HuH-7 (cell line): ENCODE measurements at regions not wholly inside any gene's neighbourhood (a gene's known extent, or its start where the extent isn't known, plus 50 kb on each side); places are given as distances from the start of the nearest gene placed in this dataset.
"Not testable (repeated sequence)": the region's sequence is repeated elsewhere in the genome, so short reads cannot be mapped to it uniquely, and the experiment has no call there.

ENCODE experiments used
- DNase-seq: peaks from one replicate; pipeline ENCODE4 v3.0.0; 2011; ENCODE audit warnings: low spot score

DNA sequence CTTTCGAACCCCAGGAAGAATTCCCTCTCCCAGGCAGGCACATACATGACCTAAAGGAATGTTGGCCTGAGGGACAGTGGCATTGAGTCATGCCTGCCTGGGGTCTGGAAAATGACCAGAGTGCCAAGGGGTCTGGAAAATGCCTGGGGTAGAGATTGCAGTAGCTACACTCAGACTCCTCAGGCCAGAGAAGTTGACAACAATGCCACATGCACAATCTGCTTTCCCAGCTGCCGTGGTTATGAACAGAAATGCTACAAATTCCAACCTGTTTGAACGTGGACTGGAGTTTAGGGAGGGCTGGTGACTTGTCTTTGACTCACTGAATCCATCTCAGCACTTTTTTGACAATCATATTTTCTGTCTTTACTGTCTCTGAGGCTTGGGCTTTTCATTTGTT lies 250.0 kb downstream of the ABCC12 start:
- DNase-seq: no peak

DNA sequence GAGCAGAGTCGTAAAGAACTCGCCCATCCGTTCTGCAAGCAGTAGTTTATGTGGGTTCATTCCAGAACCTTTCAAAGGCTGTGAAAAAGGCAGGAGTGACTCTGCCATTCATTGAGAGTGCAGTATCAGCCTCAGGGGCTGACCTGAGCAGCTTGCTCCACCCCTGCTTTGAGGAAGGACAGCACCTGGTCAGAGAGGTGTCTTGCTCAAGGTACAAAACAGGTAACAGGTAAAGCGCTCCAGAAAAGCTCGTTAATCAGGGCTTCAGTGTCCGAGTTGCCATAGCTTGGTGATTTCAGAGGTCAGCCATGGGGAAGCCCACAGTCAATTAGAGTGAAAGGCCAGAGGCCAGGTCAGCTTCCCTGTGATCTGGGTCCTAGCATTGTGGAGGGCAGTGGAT lies 251.1 kb downstream of the ABCC12 start:
- no peak for DNase-seq

DNA sequence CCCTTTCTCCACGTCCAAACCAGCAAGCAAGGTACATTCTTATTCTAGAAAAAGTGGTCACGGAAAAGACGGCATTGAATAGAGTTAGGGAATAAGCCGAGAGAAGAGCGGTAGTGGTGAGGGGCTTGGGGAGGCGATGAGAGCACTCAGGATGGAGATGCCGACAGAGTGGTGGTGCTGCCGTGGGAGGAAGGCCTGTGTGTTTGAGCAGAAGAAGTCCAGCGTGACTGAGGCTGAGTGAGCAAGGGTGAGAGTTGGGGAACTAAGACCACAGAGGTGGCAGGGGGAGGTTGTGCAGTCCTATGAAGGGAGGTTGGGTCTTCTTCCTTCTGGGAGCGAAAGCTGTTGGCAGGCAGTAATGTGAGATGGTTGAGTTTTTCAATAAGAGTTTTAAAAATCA lies 252.3 kb downstream of the ABCC12 start:
- DNase-seq: no peak

DNA sequence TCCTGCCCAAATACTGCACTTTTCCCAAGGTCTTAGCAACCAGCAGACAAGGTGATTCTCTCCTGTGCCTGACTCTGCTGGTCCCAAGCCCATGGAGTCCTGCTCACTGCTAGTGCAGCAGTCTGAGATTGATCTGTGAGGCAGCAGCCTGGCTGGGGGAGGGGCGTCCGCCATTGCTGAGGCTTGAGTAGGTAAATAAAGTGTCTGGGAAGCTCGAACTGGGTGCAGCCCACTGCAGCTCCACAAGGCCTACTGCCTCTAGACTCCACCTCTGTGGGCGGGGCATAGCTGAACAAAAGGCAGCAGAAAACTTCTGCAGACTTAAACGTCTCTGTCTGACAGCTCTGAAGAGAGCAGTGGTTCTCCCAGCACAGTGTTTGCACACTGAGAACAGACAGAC lies 258.7 kb downstream of the ABCC12 start:
- DNase-seq: not testable (repeated sequence)

DNA sequence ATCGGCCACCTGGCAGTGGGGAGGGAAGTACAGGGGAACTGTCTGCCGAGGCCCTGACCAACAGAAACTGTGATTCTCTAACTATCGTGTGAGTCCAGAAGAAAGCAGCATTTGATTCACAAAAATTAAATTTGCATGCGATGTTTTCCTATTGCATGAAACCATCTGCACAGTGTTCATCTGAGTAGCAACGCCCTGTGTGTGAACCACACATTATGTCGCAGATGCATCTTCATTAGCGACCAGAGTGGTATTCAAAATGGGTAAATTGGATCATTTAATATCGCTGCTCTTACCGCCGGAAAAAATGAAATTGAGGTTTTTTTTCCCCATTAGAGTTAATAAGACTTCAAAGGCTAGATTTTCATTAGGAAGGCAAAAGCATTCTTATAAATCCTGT lies 260.6 kb downstream of the ABCC12 start:
- no peak for DNase-seq

DNA sequence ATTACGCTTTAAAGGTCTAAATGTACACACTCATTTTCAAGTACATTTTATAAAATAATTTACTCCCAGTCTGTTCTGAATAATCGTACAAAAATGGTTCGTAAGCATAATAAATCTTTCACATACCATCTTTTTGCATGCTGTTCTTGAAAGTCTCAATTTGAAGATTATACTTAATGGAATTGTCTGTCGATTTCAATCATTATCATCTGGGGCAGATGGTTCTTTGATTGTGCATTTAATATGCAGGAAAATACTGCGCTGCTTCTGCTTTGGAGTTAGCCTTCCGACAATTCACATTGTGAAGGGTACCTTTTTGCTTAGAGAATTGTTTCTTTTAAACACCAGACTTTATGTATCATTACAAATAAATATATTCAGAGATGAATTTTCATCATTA lies 262.8 kb downstream of the ABCC12 start:
- no peak for DNase-seq

DNA sequence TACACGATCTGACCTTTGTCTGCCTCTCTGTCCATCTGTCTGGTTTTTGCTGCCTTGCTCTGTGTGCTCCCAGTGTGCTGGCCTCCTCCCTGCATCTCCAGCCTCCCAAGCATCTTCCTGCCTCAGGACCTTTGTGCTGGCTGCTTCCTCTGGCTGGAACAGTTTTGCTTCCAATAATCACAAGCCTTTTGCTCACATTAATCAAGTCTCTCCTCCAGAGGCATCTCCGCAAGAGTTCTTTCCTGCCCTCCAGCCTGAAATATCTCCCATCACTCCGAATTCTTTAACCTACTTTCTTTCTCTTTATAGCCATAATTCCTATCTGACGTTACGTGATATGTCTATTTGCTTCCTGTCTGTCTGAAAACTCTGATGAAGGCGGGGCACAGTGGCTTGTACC lies 267.1 kb downstream of the ABCC12 start:
- no peak for DNase-seq

DNA sequence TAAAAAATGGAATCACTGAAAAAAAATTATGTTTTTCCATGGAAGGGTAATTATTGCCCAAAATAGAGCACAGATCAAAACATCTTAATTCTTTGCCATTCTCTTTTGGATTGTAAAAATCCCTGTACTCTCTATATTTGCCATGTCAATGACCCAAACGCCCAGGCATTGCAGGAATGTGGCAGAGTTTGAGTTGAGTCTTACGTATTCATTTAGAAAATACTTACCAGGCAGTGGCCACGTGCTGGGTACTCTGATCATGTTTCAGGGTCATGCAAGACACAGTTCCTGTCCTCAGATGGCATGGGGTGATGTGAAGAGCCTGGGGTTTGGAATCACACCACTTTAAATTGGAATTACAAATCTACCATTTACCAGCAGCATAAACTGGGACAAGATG lies 267.7 kb downstream of the ABCC12 start:
- no peak for DNase-seq

DNA sequence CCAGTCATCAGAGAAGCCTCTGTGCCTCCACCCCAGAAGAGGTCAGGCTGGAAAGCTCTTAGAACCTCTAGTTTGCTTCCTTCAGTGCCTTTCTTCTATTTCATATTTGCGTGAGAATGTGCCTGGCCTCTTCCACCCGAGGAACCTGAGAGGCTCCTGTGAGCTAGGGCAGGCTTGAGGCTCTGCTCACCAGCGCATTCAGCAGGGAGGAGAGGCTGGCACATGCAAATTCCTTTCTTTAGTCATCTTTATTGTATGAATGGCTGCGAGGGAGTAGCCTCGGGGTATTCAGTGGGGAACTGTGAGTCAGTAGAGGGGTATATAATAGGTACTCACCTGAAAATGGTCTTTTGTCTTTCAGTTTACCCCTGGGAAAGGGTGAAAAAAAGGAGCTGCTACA lies 268.3 kb downstream of the ABCC12 start:
- no peak for DNase-seq

DNA sequence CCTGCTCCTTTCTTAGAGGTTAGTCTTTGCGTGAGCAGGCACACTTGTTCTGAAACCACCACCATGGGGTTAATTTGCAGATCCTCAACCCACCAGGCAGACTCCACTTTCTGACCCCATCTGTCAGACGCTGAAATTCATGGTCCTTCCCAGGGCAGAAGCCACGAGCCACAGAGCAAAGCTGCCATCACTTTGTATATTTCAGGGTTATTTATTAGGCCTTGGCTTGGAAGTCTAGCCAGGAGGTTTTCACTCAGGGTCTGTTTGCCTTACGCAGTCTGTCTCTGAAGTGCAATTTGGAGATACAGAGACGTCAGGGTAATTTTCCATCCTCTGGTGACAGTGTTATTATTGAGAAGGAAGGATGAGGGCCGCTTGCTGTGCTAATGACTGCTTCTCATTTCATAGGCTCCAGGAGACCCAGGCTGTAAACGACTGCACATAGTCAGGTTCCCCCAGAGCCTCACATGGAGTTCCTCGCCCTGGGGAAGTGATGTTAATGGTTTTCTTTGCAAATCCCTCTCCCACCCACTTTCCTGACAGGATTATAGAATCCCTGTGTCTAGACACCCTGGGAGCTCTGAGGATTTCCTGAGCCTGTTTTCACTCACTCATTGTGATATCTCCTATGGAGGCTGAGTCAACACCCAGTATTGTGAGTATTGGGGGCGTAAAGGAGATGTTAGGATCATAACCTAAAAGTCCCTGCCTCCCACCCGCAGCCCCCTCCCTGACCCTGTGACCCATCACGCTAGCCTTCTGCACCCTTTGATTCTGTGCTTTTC lies 269.0 kb downstream of the ABCC12 start:
- DNase-seq: no peak

DNA sequence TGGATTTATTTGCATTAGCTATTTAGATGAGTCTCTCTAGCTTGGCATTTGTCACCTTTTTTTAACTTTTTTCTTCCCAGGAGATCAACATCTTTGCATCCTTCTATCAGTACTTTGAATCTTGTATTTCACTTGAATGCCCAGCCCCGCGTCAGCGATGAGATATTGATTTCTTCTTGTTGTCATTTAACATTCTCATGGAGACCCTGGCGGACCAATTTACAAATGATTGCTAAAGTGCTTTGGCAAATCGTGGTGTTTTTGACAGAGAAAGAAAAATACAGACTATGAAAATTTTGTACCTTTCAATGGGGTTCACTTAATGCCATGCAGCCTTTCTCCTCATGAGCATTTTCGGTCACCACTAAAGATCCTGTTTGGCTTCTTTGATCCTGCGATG lies 269.7 kb downstream of the ABCC12 start:
- no peak for DNase-seq

DNA sequence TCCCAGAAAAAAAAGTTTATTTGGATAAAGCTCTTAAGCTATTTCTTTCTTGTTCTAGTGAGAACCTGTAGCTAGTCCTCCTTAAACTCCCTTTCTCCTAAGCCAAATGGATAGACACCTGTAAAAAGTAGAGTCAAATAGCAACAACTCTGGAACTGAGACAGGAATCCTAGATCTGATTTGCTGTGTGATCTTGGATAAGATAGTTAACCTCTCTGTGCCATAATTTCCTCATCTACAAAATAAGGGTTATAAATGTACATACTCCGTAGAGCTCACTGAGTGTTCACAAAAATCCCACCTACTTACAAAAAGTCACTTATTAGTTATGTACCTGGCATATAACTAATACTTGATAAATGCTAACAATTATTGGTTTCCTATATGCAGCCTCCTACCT lies 270.3 kb downstream of the ABCC12 start:
- no peak for DNase-seq

DNA sequence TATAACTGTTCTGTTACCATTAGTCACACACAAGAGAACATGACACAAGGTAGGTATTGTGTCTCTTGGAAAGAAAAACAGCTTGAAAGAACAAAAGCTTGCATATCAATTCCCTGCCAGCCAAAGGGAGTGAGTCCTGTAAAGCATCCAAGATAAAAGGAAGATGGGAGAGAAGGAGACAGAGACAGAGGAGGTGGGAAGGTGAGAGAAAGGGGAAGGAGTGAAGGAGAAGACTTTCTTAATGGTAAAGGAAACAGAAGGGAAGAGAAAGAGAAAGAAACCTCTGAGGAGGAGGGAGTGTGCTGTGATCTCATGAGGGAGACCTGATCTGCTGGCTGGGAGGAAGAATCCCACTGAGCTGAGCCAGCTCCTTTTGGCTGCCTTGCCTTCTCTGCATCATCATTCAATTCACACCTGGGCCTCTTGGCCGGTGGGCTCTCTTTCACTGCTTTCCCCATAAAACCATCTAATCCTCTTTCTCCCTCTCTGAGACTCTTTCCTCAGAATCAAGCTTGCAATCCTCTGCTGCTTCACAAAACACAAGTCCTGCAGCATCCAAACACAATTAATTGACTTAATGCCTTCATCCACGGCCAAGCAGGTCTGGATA lies 271.6 kb downstream of the ABCC12 start:
- no peak for DNase-seq

DNA sequence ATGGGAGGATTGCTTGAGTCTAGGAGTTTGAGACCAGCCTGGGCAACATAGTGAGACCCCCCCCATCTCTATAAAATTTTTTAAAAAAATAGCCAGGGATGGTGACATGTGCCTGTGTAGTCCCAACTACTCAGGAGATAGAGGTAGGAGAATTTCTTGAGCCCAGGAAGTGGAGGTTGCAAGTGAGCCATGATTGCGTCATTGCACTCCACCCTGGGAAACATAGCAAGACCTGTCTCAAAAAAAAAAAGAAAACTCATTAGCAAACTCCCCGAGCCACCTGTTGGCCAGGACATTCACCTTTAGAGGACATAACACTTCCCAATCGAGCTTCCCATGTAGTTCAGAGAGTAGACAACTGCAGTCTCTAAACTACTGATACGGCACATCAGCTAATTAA lies 274.2 kb downstream of the ABCC12 start:
- no peak for DNase-seq

DNA sequence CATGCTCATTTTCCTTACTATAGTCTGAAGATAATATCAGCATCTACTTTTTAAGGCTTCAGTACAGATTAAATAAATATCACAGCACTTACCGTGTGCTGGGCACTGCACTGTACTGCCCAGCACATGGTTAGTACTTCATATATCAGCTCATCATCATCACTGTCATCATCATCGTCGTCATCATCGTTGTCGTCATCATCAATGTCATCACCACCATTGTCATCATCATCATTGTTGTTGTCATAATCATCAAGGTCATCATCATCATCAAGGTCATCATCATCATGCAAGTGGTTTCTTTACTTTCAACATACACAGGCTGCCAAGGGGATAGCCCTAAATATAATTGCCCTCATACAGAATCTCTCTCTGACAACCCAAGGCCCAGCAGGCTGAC lies 275.1 kb downstream of the ABCC12 start:
- no peak for DNase-seq

DNA sequence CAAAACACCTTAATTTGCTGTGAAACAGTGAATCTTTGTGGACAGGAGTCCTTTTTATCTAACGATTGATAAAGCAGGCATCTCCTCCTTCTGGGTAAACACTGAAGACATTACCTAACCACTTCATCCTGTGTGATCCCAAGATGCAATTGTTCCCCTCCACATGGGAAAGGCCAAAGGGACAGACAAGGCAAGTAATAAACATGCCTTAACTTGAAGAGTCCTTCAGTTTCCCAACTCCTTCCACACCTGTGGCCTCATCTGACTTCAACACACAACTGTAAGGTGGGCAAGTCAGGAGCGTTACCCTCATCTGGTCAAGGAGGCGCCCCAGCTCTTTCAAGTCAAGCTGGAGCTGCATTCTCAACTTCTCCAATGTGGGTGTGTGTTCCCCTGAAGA lies 278.6 kb downstream of the ABCC12 start:
- DNase-seq: no peak

DNA sequence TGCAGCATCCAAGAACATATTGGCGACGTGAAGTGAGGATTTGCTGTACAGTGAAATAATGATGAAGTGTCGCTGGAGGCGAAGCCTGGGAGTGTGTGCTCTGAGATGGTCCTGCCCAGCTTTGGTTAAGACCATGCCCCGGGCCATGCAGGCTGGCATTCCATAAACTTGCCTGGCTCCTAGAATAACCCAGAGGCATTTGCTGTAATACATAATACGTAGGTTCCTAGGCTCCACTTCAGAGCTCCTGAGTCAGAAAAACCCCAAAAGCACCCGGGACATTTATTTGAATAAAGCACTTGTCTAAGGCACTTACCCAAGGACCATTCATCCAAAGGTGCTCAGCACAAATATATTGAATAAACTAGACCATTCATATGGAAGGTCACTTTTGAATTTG lies 279.3 kb downstream of the ABCC12 start:
- no peak for DNase-seq

DNA sequence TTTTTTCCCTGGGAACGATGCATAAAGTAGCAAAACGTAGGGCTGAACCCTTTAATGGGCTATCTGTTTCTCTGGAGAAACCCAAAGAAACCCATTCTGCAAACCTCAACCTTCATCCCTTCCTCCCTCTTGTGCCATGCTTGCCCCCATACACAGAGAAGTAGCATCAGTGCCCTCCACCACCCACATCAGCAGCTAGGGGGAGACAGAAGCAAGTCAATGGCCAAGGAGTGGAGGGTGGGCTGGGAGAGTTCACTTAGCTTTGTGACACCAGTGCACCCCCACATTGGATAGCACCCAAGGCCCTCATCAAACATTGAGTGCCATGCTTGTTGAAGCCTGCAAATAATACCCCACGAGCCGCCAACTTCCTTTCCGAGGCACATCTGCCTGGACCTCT lies 282.4 kb downstream of the ABCC12 start:
- no peak for DNase-seq

DNA sequence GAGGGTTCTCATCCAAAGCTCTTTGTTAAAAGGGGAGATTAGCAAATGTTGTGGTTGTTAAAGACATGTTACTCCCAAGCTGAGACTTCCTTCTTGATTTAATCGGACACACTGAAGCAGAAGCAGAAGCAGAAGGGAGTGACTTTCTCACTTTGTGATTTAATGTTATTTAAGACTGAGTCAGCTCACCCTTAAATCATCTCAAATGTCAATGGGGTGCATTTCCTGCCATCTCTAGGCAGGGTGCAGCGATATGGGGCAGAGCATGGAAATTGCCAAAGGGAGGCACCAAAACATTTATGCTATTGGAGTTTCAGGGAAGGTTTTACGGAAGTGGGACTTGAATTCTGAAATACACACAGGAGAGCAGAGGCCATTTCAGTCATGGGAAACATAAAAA lies 283.6 kb downstream of the ABCC12 start:
- DNase-seq: no peak

DNA sequence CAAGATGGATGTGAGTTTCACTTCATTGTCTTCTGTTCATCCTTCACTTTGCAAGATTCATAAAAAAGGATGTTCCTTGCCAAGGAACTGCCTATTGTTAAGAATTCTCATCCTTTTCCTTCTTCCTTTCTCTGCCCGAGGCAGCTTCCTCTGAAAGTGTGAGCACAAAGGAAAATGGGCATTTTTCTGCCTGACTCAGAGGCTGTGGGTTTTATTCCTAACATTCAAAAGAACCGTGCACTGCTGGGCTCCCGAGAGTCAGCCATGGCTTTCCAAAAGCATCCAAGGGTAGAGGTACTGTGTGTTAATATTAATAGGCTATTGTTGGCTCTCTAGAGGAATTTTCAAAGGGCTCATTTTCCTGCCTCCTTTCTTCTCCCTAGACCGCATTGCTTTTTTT lies 289.4 kb downstream of the ABCC12 start:
- DNase-seq: no peak

DNA sequence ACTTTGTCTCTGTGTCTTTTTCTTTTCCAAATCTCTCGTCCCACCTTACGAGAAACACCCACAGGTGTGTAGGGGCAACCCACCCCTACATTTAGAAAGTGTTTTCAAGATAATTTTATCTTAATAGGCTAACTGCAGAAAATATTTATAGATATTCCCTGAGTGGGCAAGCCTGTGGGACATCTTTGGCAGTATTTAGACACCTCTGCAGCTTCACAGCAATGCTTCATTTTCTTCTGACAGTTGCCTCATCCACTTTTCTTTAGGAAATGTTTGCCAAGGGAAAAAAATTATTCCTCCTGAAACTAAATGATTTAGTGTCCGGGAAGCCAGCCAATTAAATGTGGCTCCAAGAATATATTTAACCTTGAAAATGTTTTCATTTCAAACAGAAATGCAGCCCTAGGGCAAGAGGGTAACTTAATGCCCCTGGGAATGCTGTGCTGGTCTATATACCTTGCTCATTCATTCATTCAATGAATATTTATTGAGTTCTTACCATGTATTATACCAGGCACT lies 290.4 kb downstream of the ABCC12 start:
- DNase-seq: no peak

DNA sequence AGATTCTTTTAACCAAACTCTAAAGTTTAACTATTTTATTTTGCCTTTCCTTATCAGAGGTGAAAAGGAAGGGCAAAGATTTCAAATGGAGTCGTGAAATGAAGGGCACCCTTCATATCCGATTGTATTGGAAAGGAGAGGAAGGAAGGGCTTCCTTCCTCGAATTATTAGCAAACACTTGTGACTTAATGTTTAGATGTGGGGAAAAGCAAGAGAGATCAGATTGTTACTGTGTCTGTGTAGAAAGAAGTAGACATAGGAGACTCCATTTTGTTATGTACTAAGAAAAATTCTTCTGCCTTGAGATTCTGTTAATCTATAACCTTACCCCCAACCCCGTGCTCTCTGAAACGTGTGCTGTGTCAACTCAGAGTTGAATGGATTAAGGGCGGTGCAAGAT lies 291.5 kb downstream of the ABCC12 start:
- DNase-seq: not testable (repeated sequence)

DNA sequence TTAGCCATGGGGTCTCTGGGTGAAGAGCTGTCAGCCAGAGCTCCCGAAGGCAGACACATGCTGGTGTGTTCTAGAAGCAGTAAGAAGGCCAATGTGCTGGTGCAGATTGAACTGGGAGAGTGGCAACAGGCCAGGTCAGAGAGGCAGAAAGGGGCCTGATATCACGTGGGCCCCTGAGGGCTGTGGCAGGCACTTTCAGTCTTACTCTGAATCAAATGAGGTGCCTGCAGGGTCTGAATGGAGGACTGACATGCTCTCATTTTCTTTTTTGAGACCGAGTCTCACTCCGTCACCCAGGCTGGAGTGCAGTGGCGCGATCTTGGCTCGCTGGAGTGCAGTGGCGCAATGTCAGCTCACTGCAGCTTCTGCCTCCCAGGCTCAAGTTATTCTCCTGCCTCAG lies 293.8 kb downstream of the ABCC12 start:
- no peak for DNase-seq
